Stimulated activated CD4-positive, alpha-beta T cell treated with anti-CD3 and anti-CD28 coated beads, Interleukin-4, amount 100 ng/mL, for 48 hours (primary cell): ENCODE measurements at regions not wholly inside any gene's neighbourhood (a gene's known extent, or its start where the extent isn't known, plus 50 kb on each side); places are given as distances from the start of the nearest gene placed in this dataset.
A peak's percentile ranks its signal among the peaks of the same experiment; 100 is the strongest.
"Not testable (repeated sequence)": the region's sequence is repeated elsewhere in the genome, so short reads cannot be mapped to it uniquely, and the experiment has no call there.

Experiments
- DNase-seq, 2 donors: peaks; one replicate each; pipeline ENCODE4 v3.0.0-alpha.2; 2020; ENCODE audit warnings: low read depth in 2 of 2

GRCh38 chr2:195537811-195538210 lies 119.2 kb upstream of the SLC39A10 start:
- no peak for DNase-seq

- DNase-seq = no peak
Observed at GRCh38 chr2:195536906-195537305, 120.1 kb upstream of the SLC39A10 start.

- DNase-seq = peak; percentile 45 to 65
Observed at GRCh38 chr2:195535911-195536522, 121.0 kb upstream of the SLC39A10 start.

- no peak for DNase-seq
Observed at GRCh38 chr2:195534971-195535370, 122.1 kb upstream of the SLC39A10 start.

- peak; percentile 66 to 75 for DNase-seq
Observed at GRCh38 chr2:195533771-195534642, 123.0 kb upstream of the SLC39A10 start.

DNA sequence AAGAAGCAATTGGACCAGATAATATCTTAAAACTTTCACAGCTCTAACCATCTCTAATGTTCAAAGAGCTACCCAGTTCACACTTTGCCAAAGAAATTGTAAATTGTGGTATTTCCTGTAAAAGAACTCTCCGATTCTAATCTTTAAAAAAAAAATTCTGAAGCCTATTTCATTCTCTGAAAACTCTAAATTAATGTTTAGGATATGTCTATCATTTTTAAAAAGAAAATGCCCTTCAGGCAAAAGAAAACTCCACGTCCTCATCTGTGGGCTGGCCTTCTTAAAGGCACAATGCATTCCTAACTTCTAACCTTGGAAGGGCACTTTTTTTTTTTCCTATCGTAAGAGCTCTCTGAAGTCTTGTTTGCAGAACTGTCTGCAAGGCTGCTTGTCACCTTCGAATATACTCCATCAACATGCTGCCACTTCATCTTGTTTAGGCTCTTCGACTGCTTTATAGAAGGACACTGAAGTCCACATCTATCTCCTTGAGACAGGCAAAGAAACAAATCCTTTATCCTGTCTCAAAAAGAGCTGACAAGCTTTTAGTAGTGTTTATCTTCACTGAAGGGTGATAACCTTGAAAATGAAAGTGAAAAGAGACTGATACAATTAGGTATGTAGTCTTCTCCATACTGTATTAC lies 124.3 kb upstream of the SLC39A10 start:
- no peak for DNase-seq

GRCh38 chr2:195532255-195532627 lies 124.8 kb upstream of the SLC39A10 start:
- DNase-seq = no peak

GRCh38 chr2:195531754-195532153 lies 125.3 kb upstream of the SLC39A10 start:
- DNase-seq = no peak

DNA sequence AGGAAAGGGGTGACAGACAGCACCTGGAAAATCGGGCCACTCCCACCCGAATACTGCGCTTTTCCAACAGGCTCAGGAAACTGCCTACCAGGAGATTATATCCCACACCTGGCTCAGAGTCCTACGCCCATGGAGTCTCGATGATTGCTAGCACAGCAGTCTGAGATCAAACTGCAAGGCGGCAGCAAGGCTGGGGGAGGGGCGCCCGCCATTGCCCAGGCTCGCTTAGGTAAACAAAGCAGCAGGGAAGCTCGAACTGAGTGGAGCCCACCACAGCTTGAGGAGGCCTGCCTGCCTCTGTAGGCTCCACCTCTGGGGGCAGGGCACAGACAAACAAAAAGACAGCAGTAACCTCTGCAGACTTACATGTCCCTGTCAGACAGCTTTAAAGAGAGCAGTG lies 133.8 kb upstream of the SLC39A10 start:
- not testable (repeated sequence) for DNase-seq

GRCh38 chr2:195521589-195521988 lies 135.4 kb upstream of the SLC39A10 start:
- no peak for DNase-seq

- no peak for DNase-seq
Observed at GRCh38 chr2:195520671-195521155, 136.3 kb upstream of the SLC39A10 start.

GRCh38 chr2:195515551-195515950 lies 141.5 kb upstream of the SLC39A10 start:
- no peak for DNase-seq

DNA sequence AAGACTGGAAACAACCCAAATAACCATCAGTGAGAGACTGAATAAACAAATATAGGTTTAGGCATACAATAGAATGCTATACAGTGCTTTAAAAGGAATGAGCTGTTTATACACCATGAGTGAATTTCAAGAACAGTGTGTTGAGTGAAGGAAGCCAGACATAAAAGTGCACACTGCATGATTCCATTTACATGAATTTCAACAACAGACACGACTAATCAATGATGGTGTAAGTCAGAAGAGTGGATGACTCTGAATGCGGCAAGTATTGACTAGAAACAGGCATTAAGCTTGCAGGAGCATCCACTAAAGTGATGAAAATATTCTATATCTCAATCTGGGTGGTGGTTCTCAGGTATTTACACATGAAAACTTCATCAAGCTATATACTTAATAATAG lies 142.7 kb upstream of the SLC39A10 start:
- DNase-seq = no peak

DNA sequence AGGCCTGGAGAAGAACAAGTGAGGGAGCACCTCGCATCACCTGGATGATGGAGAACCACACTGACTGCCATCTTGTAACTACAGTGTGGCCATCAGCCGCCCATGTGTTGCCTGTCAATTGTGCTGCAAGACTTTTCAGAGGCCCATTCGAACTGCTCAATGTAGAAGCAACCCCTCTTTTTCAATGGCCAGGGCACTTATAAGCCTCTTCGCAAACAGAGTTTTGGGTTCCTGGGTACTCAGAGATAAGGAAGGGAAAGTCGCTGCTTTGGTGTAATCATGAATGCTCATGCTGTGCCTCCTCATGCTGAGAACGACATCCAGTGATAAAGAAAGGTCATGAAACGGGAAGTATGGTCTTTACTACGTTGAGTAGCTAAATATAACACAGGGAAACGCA lies 143.9 kb upstream of the SLC39A10 start:
- no peak for DNase-seq

DNA sequence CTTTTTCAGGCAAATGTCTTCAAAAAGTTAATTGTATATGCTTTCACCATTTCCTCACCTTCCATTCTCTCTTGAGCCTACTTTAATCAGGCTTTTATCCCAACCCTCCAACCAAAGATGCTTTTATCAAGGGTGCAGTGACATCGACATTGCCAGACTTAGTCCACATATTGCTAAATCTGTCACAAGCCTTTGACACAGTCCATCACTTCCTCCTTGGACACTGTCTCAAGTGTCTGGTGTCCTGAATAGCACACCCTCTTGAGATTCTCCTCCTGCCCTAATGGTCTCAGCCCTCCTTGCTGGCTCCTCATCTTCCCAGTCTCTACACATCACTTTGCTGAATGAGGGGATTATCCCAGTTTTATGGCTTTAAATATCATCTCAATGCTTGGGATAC lies 147.5 kb upstream of the SLC39A10 start:
- no peak for DNase-seq

- no peak for DNase-seq
Observed at GRCh38 chr2:195508139-195508455, 148.9 kb upstream of the SLC39A10 start.

DNA sequence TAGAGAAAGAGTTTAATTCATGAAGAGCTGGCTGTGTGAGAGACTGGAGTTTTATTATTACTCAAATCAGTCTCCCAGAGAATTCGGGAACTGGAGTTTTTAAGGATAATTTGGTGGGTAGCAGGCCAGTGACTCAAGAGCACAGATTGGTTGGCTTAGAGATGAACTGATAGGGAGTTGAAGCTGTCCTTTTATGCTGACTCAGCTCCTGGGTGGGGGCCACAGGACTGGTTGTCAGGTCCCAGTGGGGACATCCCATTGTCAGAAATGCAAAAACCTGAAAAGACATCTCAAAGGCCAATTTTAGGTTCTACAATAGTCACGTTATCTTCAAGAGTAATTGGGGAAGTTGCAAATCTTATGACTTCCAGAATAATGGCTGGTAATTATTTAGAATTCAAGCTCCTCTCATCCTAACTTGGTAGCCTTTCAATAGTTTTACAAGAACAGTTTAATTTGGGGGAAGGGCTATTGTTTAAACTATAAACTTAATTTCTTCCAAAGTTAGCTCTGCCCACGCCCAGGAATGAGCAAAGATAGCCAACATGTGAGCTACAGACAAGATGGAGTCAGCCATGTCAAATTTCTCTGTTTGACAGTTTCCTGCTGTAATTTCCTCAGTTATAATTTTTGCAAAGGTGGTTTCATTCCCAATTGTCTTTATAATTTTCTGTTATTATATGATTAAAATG lies 149.4 kb upstream of the SLC39A10 start:
- DNase-seq = no peak

DNA sequence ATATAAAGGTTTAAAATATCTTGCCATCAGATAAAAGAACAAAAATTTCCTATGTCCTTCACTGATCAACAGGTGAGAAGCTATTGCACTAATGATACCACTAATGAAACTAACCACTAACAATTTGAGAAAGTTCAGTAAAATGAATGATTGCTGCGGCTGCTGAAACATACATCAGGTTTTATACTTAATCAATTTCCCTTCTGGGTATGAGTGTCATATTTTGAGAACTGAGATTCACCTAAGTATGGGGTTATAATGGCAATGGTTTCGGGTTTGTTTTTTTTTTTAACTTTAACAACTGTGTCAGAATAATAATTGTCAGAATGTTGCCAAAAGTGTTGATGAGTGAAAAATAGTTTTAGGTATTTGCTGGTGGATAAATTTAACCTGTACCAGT lies 151.3 kb upstream of the SLC39A10 start:
- no peak for DNase-seq

GRCh38 chr2:195503208-195503607 lies 153.8 kb upstream of the SLC39A10 start:
- DNase-seq = no peak

DNA sequence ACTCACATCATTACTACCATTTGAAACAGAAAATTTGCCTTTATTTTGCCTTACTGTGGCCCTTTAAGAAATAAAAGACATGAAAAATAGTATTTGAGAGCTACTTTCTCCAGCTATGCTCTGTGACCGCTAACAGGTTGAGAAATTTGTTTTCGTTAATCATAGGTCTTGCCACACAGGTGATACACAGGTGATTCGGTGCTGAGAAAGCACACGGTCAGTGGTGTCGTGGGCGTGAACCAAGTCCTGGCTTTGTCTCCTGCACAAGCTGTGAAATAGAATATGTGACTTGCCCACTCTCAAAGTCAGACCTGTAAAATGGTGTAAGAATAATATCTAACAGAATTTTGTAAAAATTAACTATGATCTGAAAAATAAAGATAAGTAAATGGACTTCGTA lies 155.3 kb upstream of the SLC39A10 start:
- DNase-seq = no peak

DNA sequence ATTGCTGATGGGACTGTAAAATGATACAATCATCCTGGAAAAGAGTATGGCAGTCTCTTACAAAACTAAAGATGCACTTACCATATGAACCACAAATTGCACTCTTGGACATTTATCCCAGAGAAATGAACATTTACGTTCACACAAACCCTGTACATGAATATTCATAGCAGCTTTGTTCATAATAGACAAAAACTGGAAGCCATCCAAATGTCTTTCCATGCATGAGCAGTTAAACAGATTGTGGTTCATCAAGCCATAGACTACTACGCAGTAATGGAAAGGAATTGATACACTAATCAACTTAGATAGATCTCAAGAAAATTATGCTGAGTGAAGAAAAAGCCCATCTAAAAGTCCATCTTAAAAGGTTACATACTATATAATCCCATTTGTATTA lies 156.1 kb upstream of the SLC39A10 start:
- no peak for DNase-seq

GRCh38 chr2:195498839-195499490 lies 158.1 kb upstream of the SLC39A10 start:
- DNase-seq = no peak
